Panc1 (cell line): ENCODE measurements at regions not wholly inside any gene's neighbourhood (a gene's known extent, or its start where the extent isn't known, plus 50 kb on each side); places are given as distances from the start of the nearest gene placed in this dataset.

Experiments used
- ATAC-seq: fragments of 200-7000 bp; cut with Tn5 transposase; 2 replicates; pipeline ENCODE4 v1.9.1; 2020; ENCODE audit warnings: mild to moderate bottlenecking, moderate library complexity
- BruUV-seq: library from RNA; stranded (reverse); fragments of 400-500 nt; replicated peaks from 2 replicates; lab custom pipeline; 2021; lab: Mats Ljungman, UMichigan
- CTCF ChIA-PET: fragments of 300-600 bp; sonication (Branson Sonifier 250); formaldehyde crosslinking; loops from one replicate; lab custom pipeline; 2022; ENCODE audit warnings: antibody characterized with exemption; lab: Charles Lee
- POLR2A ChIA-PET: fragments of 300-600 bp; sonication (Branson Sonifier 250); formaldehyde crosslinking; loops from one replicate; lab custom pipeline; 2022; ENCODE audit warnings: antibody characterized with exemption; lab: Charles Lee
- DNase-seq: peaks from one replicate; pipeline ENCODE4 v3.0.0-alpha.2; 2010; ENCODE audit warnings: low read depth, low spot score
- H3K27ac ChIP-seq: 2 replicates; pipeline ENCODE4 v1.5.1; 2011; ENCODE audit warnings: mild to moderate bottlenecking, low read length, inconsistent platforms
- H3K27me3 ChIP-seq: fragments of 200-500 bp; sonication (Bioruptor generic); 2 replicates; pipeline ENCODE4 v1.6.0; 2014; ENCODE audit warnings: low read length, inconsistent platforms; ENCODE audit not compliant: control insufficient read depth, insufficient read depth
- H3K36me3 ChIP-seq: fragments of 200-500 bp; sonication (Bioruptor generic); 2 replicates; pipeline ENCODE4 v1.5.1; 2014; ENCODE audit warnings: inconsistent platforms, mild to moderate bottlenecking, low read length, moderate library complexity; ENCODE audit not compliant: control insufficient read depth, insufficient read depth
- H3K4me1 ChIP-seq: 2 replicates; pipeline ENCODE4 v1.5.1; 2011; ENCODE audit warnings: inconsistent platforms, mild to moderate bottlenecking, low read length, moderate library complexity; ENCODE audit not compliant: control insufficient read depth, insufficient read depth
- H3K4me3 ChIP-seq, 2 experiments: 2 replicates each; pipeline ENCODE4 v1.5.1; 2011 to 2012; ENCODE audit warnings: low read depth in 2 of 2, low read length in 2 of 2, mild to moderate bottlenecking in 2 of 2, inconsistent platforms in 1 of 2, moderate library complexity in 1 of 2
- H3K9me3 ChIP-seq: fragments of 200-500 bp; sonication (Bioruptor generic); 2 replicates; pipeline ENCODE4 v1.5.1; 2014; ENCODE audit warnings: low read depth, mild to moderate bottlenecking, inconsistent platforms, low read length, moderate library complexity; ENCODE audit not compliant: control insufficient read depth, insufficient read depth
- CTCF ChIP-seq: fragments of 450-650 bp; IDR thresholded peaks from 2 replicates; pipeline ENCODE4 v1.5.1; 2017; ENCODE audit warnings: mild to moderate bottlenecking
- POLR2AphosphoS5 ChIP-seq: IDR thresholded peaks from 2 replicates; pipeline ENCODE4 v1.6.1; 2012; ENCODE audit warnings: mild to moderate bottlenecking, low read depth, low read length, moderate library complexity
- REST ChIP-seq, 2 experiments: IDR thresholded peaks; 2 replicates each; pipeline ENCODE4 v1.6.1; 2011 to 2012; ENCODE audit warnings: low read depth in 2 of 2, control low read depth in 1 of 2, low read length in 1 of 2, mild to moderate bottlenecking in 1 of 2, moderate library complexity in 1 of 2; ENCODE audit not compliant: insufficient read depth in 1 of 2
- SIN3A ChIP-seq: IDR thresholded peaks from 2 replicates; pipeline ENCODE4 v1.6.1; 2012; ENCODE audit warnings: low read depth, mild to moderate bottlenecking, low read length, moderate library complexity, borderline replicate concordance; ENCODE audit not compliant: insufficient read depth
- TCF7L2 ChIP-seq: IDR thresholded peaks from 2 replicates; pipeline ENCODE4 v1.6.1; 2011; ENCODE audit warnings: mild to moderate bottlenecking, low read depth, low read length, inconsistent platforms
- in situ Hi-C: cut with HindIII; loops from 2 replicates; pipeline ENCODE4 v1.10.0; 2016; ENCODE audit warnings: low sequenced_read_pairs, low pct_unique_long_range_greater_than_20kb
- intact Hi-C: fragments of 100-400 bp; cut with micrococcal nuclease; formaldehyde crosslinking; loops from one replicate; pipeline ENCODE4 v1.10.0; 2022; ENCODE audit not compliant: unreplicated experiment

GRCh38 chr2:240348522-240348921, 86.9 kb upstream of the GPC1 start:
- H3K36me3 ChIP-seq: no peaks in the 10 kb centered on the region
- ChIA-PET POLR2A (interaction anchor here (0.5 kb wide), 1 partner anchor 120 kb away, joined by 3 read pairs; no protein-coding TSS in a partner anchor), CTCF (no interaction called here)
- no peak for ATAC-seq
- TF ChIP-seq TCF7L2: no peak
- TF ChIP-seq CTCF: no peak
- TF ChIP-seq REST (IDR thresholded peaks at IDR 0.05; ENCODE audit: insufficient read depth in 1 of 2, low read depth in 2 of 2, low read length in 1 of 2): no peak
- TF ChIP-seq POLR2AphosphoS5: no peak
- TF ChIP-seq SIN3A: no peak
- H3K27me3 ChIP-seq: no peaks in the 10 kb centered on the region
- no TSS peak for BruUV-seq
- no peak overlapping the region for H3K27ac ChIP-seq
- H3K4me1 ChIP-seq: peaks cover 3% of the 10 kb centered on the region; the same call in 1 of the 2 replicates
- intact Hi-C loops: no loop called here
- in situ Hi-C loops: no loop called here
- H3K9me3 ChIP-seq: no peaks in the 10 kb centered on the region
- H3K4me3 ChIP-seq: no peak overlapping the region
- DNase-seq: no peak

- Histone ChIP-seq H3K27me3 (no peaks in the 10 kb centered on the region), H3K36me3 (no peaks in the 10 kb centered on the region), H3K9me3 (no peaks in the 10 kb centered on the region), H3K4me3 (no peak overlapping the region), H3K27ac (no peak overlapping the region), H3K4me1 (peaks cover 3% of the 10 kb centered on the region; the same call in 1 of the 2 replicates)
- POLR2A ChIA-PET: interaction anchor here (0.5 to 0.6 kb wide), 2 partner anchors 53 to 121 kb away, joined by 3 read pairs; no protein-coding TSS in a partner anchor
- CTCF ChIA-PET: no interaction called here
- intact Hi-C loops (no loop called here), in situ Hi-C loops (no loop called here)
- no peak for DNase-seq
- no TSS peak for BruUV-seq
- TF ChIP-seq SIN3A (no peak), CTCF (no peak), POLR2AphosphoS5 (no peak), REST (IDR thresholded peaks at IDR 0.05; ENCODE audit: insufficient read depth in 1 of 2, low read depth in 2 of 2, low read length in 1 of 2) (no peak), TCF7L2 (no peak)
- no peak for ATAC-seq
These were observed 86.1 kb upstream of the GPC1 start for GRCh38 chr2:240349133-240350005.
